ENCODE measurements at regions not wholly inside any gene's neighbourhood (a gene's known extent, or its start where the extent isn't known, plus 50 kb on each side); places are given as distances from the start of the nearest gene placed in this dataset.

GRCh38 chr10:100659361-100660098 lies 85.9 kb upstream of the PAX2 start (continued):
- TF ChIP-seq ZBTB20 (CRISPR knock-in tag; IDR thresholded peaks at IDR 0.05; ENCODE audit: borderline replicate concordance, low read depth) = no peak

GRCh38 chr10:100660365-100660764 lies 85.0 kb upstream of the PAX2 start:
- H3K4me2 ChIP-seq (ENCODE audit: low read depth, low read length) = no peak overlapping the region
- H3K79me2 ChIP-seq (ENCODE audit: insufficient read depth, low read length) = no peaks in the 10 kb centered on the region
- H3K27me3 ChIP-seq (ENCODE audit: control insufficient read depth in 1 of 2, insufficient read depth in 2 of 2, low read length in 2 of 2) = peaks cover 6 to 60% of the 10 kb centered on the region in 2 experiments
- H3K27ac ChIP-seq (ENCODE audit: extremely low read length, insufficient read depth, low read length) = no peak overlapping the region
- WGBS (ENCODE audit: low lambda C conversion rate) = 24% methylated on average over 6 of the region's 6 CpGs
- no peaks in the 10 kb centered on the region for H3K36me3 ChIP-seq (replicated peaks in 1 of 2; ENCODE audit: control insufficient read depth in 1 of 2, insufficient read depth in 2 of 2, low read length in 2 of 2)
- no peak for DNase-seq (ENCODE audit: low spot score)
- no peaks in the 10 kb centered on the region for H3K9me3 ChIP-seq (ENCODE audit: low read length)
- no peak for FAIRE-seq
- TF ChIP-seq HNRNPL (IDR thresholded peaks at IDR 0.05; ENCODE audit: low read depth, low read length) (no peak), CREB1 (IDR thresholded peaks at IDR 0.05) (no peak), CREB1 (CRISPR knock-in tag; IDR thresholded peaks at IDR 0.05) (no peak), DRAP1 (CRISPR knock-in tag; IDR thresholded peaks at IDR 0.05) (no peak), PLRG1 (conservative IDR thresholded peaks at IDR 0.05) (no peak), RARA (CRISPR knock-in tag; IDR thresholded peaks at IDR 0.05) (no peak), ZNF451 (CRISPR knock-in tag; IDR thresholded peaks at IDR 0.05) (no peak), GZF1 (CRISPR knock-in tag; IDR thresholded peaks at IDR 0.05) (no peak), NFIC (IDR thresholded peaks at IDR 0.05; ENCODE audit: low read length) (no peak), ZNF329 (CRISPR knock-in tag; IDR thresholded peaks at IDR 0.05; ENCODE audit: low read depth) (no peak), SIN3B (IDR thresholded peaks at IDR 0.05; ENCODE audit: low read length) (no peak), ZIK1 (CRISPR knock-in tag; IDR thresholded peaks at IDR 0.05; ENCODE audit: borderline replicate concordance, low read depth) (no peak), CBX5 (CRISPR knock-in tag; IDR thresholded peaks at IDR 0.05; ENCODE audit: borderline replicate concordance) (no peak), ZNF788 (CRISPR knock-in tag; IDR thresholded peaks at IDR 0.05; ENCODE audit: borderline replicate concordance) (no peak)
- BruUV-seq (replicated peaks) = no TSS peak
- CTCF ChIA-PET (ENCODE audit: low intra/inter-chr PET ratio, low total read pairs) = no interaction called here
- POLR2A ChIA-PET = no interaction called here
- ATAC-seq = no peak
- H3K4me1 ChIP-seq (ENCODE audit: insufficient read depth, low read length) = peaks cover 7% of the 10 kb centered on the region; the same call in 1 of the 2 replicates
- H3K4me3 ChIP-seq (replicated peaks in 1 of 3; ENCODE audit: insufficient read depth in 1 of 3, low read depth in 2 of 3, low read length in 3 of 3) = no peak overlapping the region
- H2AFZ ChIP-seq (ENCODE audit: low read length) = no peak overlapping the region
- intact Hi-C loops (cut with micrococcal nuclease; ENCODE audit: unreplicated experiment) = no loop called here
- no peak overlapping the region for H3K9ac ChIP-seq (ENCODE audit: insufficient read depth, low read depth, low read length)
- in situ Hi-C loops (cut with HindIII; ENCODE audit: extremely low pct_ligation_motif_present, low pct_unique_long_range_greater_than_20kb) = no loop called here
- no peaks in the 10 kb centered on the region for H4K20me1 ChIP-seq (ENCODE audit: insufficient read depth, low read length)

Data from HepG2 (cell line).